IPS DF 19.7 (cell line): ENCODE measurements at regions not wholly inside any gene's neighbourhood (a gene's known extent, or its start where the extent isn't known, plus 50 kb on each side); places are given as distances from the start of the nearest gene placed in this dataset.

Source experiments
- DNase-seq: peaks from one replicate; pipeline ENCODE4 v3.0.0-alpha.2; 2013; ENCODE audit warnings: low read depth, low spot score

GRCh38 chrX:33726281-33727160 is 405.6 kb downstream of the FAM47A start:
- DNase-seq, result no peak

- peak; percentile 2 for DNase-seq
These were observed 406.4 kb downstream of the FAM47A start for GRCh38 chrX:33725535-33726210.

- no peak for DNase-seq
These were observed 410.2 kb downstream of the FAM47A start for GRCh38 chrX:33721927-33722326.

- no peak for DNase-seq
These were observed 446.0 kb downstream of the FAM47A start for GRCh38 chrX:33686105-33686504.
